ENCODE measurements at regions not wholly inside any gene's neighbourhood (a gene's known extent, or its start where the extent isn't known, plus 50 kb on each side); places are given as distances from the start of the nearest gene placed in this dataset.

DNA sequence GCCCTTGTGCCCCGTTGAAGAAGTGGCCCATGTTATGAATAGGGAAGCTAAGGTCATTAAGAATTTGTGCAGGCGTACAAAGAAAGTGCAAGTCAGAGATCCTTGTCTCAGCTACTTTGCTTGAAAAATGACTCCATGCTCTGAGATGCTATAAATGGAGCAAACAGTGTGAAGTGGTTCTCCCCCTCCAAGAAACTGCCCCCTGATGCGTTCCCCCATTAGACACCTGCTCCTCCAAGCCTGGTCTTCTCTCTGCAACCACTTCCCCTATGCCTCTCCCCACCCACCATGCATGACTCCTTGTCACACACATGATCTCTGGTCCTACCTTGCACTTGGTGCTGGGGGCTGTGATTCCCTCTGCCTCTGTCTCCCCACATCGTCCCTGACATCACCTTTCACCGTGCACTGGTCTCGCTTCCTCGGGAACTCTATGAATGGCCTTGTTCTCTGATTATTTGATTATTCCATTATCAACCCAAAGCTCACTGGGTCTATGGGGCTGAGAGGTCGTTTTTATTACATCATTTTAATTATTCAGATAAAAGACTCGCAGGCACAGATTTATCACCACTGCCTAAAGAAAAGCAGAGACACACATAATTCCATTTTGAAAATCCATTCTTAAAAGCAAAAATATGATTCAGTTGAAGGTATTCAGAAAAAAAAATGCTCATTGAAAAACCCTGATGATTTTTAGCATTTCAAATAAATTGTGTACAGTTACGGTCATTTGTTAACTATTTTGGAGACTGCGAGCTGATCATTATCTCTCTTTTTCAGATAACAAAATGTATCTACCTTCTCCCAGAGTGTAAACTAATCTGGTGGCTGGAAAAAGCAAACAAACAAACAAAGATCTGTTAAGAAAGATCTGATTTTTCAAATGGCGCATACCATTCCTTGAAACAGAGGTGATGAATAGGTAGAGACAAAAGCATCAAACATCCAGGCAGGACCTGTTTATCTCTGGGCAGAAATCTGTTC, 294.9 kb downstream of the SOX11 start:
- H3K27me3 ChIP-seq, result no peaks in the 10 kb centered on the region

DNA sequence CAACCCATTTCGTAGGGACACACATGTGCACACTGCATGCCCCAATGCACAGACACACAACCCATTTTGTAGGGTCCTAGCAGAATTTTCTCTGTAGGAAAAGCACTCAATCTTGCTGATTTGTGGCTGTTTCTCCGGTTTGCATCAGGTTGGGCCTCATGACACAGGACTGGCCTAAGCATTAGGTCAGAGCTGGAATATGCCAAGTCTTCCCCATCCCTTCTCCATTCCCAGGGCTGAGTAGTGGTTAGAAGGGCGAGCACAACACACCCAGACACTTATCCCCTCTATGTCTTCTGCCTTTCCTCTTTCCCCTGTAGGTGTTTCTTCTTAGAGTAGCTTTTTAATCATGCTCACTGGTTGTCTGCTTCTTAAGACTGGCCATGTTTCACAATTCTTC, 295.9 kb downstream of the SOX11 start:
- Histone ChIP-seq H3K36me3 (no peaks in the 10 kb centered on the region), H3K27ac (no peak overlapping the region), H3K4me1 (no peaks in the 10 kb centered on the region), H3K27me3 (no peaks in the 10 kb centered on the region), H3K4me3 (no peak overlapping the region), H3K9me3 (no peaks in the 10 kb centered on the region)
- DNase-seq (no peak), ATAC-seq (no peak)
- intact Hi-C loops (cut with DNase I), result no loop called here
- WGBS (ENCODE audit: insufficient coverage, low coverage, low lambda C conversion rate, missing lambda C conversion rate), result 33% methylated on average over 1 of the region's 3 CpGs
- TF ChIP-seq, protein P1, sequence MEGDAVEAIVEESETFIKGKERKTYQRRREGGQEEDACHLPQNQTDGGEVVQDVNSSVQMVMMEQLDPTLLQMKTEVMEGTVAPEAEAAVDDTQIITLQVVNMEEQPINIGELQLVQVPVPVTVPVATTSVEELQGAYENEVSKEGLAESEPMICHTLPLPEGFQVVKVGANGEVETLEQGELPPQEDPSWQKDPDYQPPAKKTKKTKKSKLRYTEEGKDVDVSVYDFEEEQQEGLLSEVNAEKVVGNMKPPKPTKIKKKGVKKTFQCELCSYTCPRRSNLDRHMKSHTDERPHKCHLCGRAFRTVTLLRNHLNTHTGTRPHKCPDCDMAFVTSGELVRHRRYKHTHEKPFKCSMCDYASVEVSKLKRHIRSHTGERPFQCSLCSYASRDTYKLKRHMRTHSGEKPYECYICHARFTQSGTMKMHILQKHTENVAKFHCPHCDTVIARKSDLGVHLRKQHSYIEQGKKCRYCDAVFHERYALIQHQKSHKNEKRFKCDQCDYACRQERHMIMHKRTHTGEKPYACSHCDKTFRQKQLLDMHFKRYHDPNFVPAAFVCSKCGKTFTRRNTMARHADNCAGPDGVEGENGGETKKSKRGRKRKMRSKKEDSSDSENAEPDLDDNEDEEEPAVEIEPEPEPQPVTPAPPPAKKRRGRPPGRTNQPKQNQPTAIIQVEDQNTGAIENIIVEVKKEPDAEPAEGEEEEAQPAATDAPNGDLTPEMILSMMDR (IDR thresholded peaks at IDR 0.05), result no peak
- no peak for TF ChIP-seq POLR2A (IDR thresholded peaks at IDR 0.05)

More for the DNA sequence above, 294.9 kb downstream of the SOX11 start:
- Histone ChIP-seq H3K4me1 (no peaks in the 10 kb centered on the region), H3K9me3 (no peaks in the 10 kb centered on the region), H3K4me3 (no peak overlapping the region), H3K27ac (no peak overlapping the region), H3K36me3 (no peaks in the 10 kb centered on the region)
- WGBS (ENCODE audit: insufficient coverage, low coverage, low lambda C conversion rate, missing lambda C conversion rate), result 48% methylated on average over 11 of the region's 12 CpGs
- no peak for DNase-seq
- intact Hi-C loops (cut with DNase I), result no loop called here
- TF ChIP-seq POLR2A (IDR thresholded peaks at IDR 0.05), result no peak
- TF ChIP-seq, protein P1 (IDR thresholded peaks at IDR 0.05), result no peak
- ATAC-seq, result no peak

DNA sequence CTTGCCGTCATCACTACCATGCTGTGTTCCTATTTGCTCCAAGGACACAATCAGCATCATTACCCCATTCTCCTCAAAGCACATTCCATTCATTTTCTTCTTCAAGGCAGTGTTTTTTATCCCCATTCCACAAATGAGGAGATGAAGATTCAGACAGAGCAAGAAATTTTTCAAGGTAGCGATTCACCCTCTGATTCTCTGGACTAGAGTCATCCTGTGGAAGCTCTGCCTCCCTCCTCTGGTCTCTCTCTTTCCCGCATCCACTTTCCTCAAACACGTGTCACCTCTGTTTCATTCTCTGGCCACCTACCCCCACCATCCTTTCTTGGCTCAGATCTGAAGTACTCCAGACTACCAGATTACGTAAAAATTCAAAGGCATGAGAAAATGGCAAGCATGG, 297.9 kb downstream of the SOX11 start:
- Histone ChIP-seq H3K9me3 (no peaks in the 10 kb centered on the region), H3K4me3 (no peak overlapping the region), H3K36me3 (no peaks in the 10 kb centered on the region), H3K27ac (no peak overlapping the region), H3K27me3 (no peaks in the 10 kb centered on the region), H3K4me1 (no peaks in the 10 kb centered on the region)
- DNase-seq (no peak), ATAC-seq (no peak)
- 57% methylated on average over 5 of the region's 5 CpGs for WGBS (ENCODE audit: insufficient coverage, low coverage, low lambda C conversion rate, missing lambda C conversion rate)
- intact Hi-C loops (cut with DNase I), result no loop called here
- no peak for TF ChIP-seq POLR2A (IDR thresholded peaks at IDR 0.05)
- TF ChIP-seq, protein P1 (IDR thresholded peaks at IDR 0.05), result no peak

DNA sequence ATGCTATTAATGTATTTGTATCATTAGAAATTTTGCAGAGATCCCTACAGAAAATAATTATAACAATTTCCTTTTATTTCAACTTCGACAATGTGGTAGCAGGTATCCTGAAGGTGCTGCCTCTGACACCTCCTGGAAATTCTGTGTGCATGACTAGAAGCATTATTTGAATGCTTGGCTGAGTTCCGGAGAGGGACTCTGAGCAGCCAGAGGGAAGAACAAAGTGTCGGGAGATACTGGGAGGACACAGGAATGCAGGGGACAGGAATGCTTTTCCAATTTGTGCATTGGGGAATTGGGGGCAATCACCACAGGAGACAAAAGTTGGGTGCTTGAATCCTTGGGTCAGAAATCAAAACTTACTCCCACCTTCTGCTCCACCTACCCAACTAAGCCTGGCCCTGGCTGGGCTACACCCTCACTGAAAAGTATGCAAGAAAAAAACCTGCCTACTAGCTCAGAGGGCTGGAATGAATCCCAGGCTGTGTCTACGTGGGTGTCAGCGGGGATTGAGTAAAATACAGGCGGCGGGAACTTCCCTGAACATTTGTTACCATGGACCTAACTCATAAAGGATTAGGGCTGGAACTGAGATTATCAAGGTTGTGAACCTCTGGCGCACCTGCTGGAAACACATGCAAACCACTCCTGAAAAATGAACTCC, 299.3 kb downstream of the SOX11 start:
- intact Hi-C loops (cut with DNase I), result no loop called here
- no peaks in the 10 kb centered on the region for H3K4me1 ChIP-seq
- TF ChIP-seq POLR2A (IDR thresholded peaks at IDR 0.05), result no peak
- TF ChIP-seq, protein P1 (IDR thresholded peaks at IDR 0.05), result no peak
- WGBS (ENCODE audit: insufficient coverage, low coverage, low lambda C conversion rate, missing lambda C conversion rate), result 42% methylated on average over 7 of the region's 8 CpGs
- H3K27me3 ChIP-seq, result no peaks in the 10 kb centered on the region
- H3K9me3 ChIP-seq, result no peaks in the 10 kb centered on the region
- no peak overlapping the region for H3K4me3 ChIP-seq
- H3K36me3 ChIP-seq, result no peaks in the 10 kb centered on the region
- H3K27ac ChIP-seq, result no peak overlapping the region
- DNase-seq (no peak), ATAC-seq (no peak)

Measured in right lobe of liver (tissue), 6 donors.